GM19240 (cell line): ENCODE measurements at regions not wholly inside any gene's neighbourhood (a gene's known extent, or its start where the extent isn't known, plus 50 kb on each side); places are given as distances from the start of the nearest gene placed in this dataset.

Experiments
- DNase-seq: peaks from one replicate; pipeline ENCODE4 v3.0.0; 2011; ENCODE audit warnings: low spot score; ENCODE audit not compliant: insufficient read length

- DNase-seq = no peak
These were observed 496.8 kb upstream of the ARRDC4 start for GRCh38 chr15:97463696-97464095.

GRCh38 chr15:97470417-97470816, 490.1 kb upstream of the ARRDC4 start:
- DNase-seq = no peak

GRCh38 chr15:97473627-97474026, 486.9 kb upstream of the ARRDC4 start:
- DNase-seq = no peak

GRCh38 chr15:97479957-97480356, 480.5 kb upstream of the ARRDC4 start:
- no peak for DNase-seq

- no peak for DNase-seq
These were observed 478.0 kb upstream of the ARRDC4 start for GRCh38 chr15:97482521-97482920.

GRCh38 chr15:97483232-97483631, 477.3 kb upstream of the ARRDC4 start:
- DNase-seq = no peak

GRCh38 chr15:97490429-97490828, 470.1 kb upstream of the ARRDC4 start:
- no peak for DNase-seq

- DNase-seq = no peak
These were observed 459.2 kb upstream of the ARRDC4 start for GRCh38 chr15:97501291-97501690.

GRCh38 chr15:97502038-97502437, 458.5 kb upstream of the ARRDC4 start:
- no peak for DNase-seq

- DNase-seq = no peak
These were observed 456.3 kb upstream of the ARRDC4 start for GRCh38 chr15:97504031-97504792.

GRCh38 chr15:97517737-97518136, 442.8 kb upstream of the ARRDC4 start:
- DNase-seq = no peak

- DNase-seq = no peak
These were observed 439.8 kb upstream of the ARRDC4 start for GRCh38 chr15:97520689-97521088.

- no peak for DNase-seq
These were observed 438.9 kb upstream of the ARRDC4 start for GRCh38 chr15:97521381-97522285.

GRCh38 chr15:97522347-97522746, 438.2 kb upstream of the ARRDC4 start:
- DNase-seq = no peak

- no peak for DNase-seq
These were observed 434.7 kb upstream of the ARRDC4 start for GRCh38 chr15:97525809-97526208.

- DNase-seq = no peak
These were observed 432.3 kb upstream of the ARRDC4 start for GRCh38 chr15:97528238-97528637.

GRCh38 chr15:97545799-97546198, 414.7 kb upstream of the ARRDC4 start:
- no peak for DNase-seq

GRCh38 chr15:97547381-97547780, 413.1 kb upstream of the ARRDC4 start:
- no peak for DNase-seq

- no peak for DNase-seq
These were observed 399.0 kb upstream of the ARRDC4 start for GRCh38 chr15:97561529-97561928.

GRCh38 chr15:97563516-97563915, 397.0 kb upstream of the ARRDC4 start:
- DNase-seq = no peak

- no peak for DNase-seq
These were observed 393.5 kb upstream of the ARRDC4 start for GRCh38 chr15:97566961-97567360.

GRCh38 chr15:97567411-97567810, 393.1 kb upstream of the ARRDC4 start:
- no peak for DNase-seq
